B cell (primary cell): ENCODE measurements at regions not wholly inside any gene's neighbourhood (a gene's known extent, or its start where the extent isn't known, plus 50 kb on each side); places are given as distances from the start of the nearest gene placed in this dataset.

ENCODE experiments used
- CTCF ChIP-seq: fragments of 200-600 bp; IDR thresholded peaks from one replicate; pipeline ENCODE4 v1.8.0; 2022; ENCODE audit warnings: antibody characterized with exemption, mild to moderate bottlenecking
- EZH2 ChIP-seq: IDR thresholded peaks from 2 replicates; pipeline ENCODE4 v1.6.1; 2012; ENCODE audit warnings: borderline replicate concordance, low read depth, mild to moderate bottlenecking, moderate library complexity, low read length; ENCODE audit not compliant: insufficient read depth, poor library complexity, severe bottlenecking

- TF ChIP-seq CTCF (no peak), EZH2 (no peak)
These were observed 274.3 kb upstream of the FAR2 start for GRCh38 chr12:28874758-28875157.
